Globus pallidus (tissue), 1 donor: ENCODE measurements at regions not wholly inside any gene's neighbourhood (a gene's known extent, or its start where the extent isn't known, plus 50 kb on each side); places are given as distances from the start of the nearest gene placed in this dataset.

ENCODE experiments used
- DNase-seq: peaks from one replicate; pipeline ENCODE4 v3.0.0-alpha.2; 2015; ENCODE audit warnings: low spot score

DNA sequence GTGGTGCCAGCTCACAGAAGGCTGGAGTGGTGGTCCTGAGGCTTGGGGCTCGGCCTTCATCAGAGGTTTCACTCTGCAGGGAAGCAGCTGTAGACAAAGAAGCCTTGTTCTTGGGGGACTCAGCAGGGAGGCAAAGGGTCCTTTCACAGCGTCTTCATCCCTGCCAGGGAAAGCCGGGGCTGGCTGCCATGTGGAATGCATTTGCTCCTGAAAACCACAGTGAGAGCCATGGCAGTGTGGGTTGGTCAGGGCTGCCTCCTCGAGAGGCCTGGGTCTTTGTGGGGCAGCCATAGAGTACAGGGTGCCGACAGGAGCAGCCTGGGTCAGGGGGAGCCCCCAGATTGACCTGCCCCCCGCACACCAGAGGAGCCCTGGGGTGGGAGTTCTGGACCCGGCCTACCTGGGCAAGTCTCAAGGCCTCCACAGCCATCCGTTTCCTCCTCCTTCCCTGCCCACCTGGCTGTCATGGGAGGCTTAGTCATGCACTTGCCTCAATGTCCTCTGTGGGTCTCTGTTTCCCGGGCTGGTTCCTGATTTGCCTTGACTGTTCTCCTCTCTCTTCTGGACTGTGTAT, 144.0 kb downstream of the CDC5L start:
- peak; percentile 42 for DNase-seq

GRCh38 chr6:44533421-44533820, 145.9 kb downstream of the CDC5L start:
- no peak for DNase-seq

DNA sequence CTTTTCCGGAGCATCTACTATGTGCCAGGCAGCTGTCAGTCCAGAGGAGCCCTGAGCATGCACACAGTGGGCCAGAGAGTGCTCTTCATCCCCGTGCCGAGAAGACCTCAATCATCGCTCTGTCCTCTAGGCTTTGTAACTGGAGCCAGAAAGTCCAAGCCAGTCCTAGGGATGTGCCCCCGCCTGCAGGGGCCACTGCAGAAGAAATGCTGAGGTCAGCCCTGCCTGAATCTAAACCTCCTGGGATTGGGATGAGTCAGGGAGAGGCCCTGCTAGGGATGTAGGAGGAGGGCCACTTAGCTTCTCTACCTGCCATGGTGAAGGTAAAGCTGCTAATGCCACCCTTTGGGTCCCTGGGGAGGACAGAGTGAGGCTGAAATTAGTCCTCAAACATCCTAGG, 146.8 kb downstream of the CDC5L start:
- DNase-seq: no peak

GRCh38 chr6:44535446-44535845, 147.9 kb downstream of the CDC5L start:
- no peak for DNase-seq

GRCh38 chr6:44535967-44536366, 148.5 kb downstream of the CDC5L start:
- DNase-seq: no peak

GRCh38 chr6:44537306-44538049, 150.0 kb downstream of the CDC5L start:
- DNase-seq: no peak

DNA sequence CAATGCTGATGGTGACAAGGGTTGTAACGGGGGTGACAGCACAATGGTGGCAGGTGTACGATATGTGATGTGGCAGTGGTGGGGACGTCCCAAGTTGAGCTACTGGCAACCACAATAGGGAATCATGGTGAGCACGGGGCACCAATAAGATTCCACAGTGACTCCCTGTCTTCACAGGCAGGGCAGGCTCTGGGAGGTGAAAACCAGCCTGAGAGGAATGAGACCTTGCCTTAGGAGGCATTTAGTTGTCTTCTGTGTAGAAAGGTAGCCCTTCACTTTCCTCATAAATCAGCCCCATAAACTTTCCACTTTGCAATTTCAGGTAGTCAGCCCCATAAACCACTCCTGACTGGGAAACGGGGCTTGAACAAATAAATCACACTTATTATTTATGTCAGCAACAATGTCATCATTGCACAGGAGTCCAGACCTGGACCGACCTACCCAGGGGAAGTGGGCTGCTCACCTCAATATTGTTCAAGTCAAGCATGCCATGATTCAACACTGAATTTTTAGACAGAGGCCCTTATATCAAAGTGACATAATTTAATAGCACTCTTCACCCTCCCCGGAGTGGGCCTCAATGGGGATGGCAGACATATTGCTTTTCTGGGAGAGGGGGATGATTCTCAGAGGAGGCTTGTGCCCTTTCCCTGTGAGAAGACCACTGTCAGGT, 150.8 kb downstream of the CDC5L start:
- DNase-seq: no peak

DNA sequence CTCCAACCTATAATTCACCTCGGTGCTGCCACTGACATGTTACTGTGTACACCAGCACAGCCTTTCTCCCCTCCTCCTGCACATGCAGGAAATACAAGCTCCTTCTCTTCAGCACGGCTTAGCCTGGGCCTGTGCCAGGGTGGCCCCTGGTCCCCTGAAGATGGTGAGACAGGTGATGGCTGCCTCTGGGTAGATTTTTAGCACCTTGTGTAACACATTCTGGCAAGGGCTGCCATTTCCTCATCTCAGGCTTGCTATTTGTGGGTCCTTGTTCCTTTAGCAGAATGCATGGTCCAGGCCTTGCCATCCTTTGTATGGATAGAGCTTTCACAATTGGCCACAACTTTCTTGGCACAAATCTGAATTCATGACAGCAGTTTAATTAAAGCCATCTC, 151.3 kb downstream of the CDC5L start:
- DNase-seq: no peak

DNA sequence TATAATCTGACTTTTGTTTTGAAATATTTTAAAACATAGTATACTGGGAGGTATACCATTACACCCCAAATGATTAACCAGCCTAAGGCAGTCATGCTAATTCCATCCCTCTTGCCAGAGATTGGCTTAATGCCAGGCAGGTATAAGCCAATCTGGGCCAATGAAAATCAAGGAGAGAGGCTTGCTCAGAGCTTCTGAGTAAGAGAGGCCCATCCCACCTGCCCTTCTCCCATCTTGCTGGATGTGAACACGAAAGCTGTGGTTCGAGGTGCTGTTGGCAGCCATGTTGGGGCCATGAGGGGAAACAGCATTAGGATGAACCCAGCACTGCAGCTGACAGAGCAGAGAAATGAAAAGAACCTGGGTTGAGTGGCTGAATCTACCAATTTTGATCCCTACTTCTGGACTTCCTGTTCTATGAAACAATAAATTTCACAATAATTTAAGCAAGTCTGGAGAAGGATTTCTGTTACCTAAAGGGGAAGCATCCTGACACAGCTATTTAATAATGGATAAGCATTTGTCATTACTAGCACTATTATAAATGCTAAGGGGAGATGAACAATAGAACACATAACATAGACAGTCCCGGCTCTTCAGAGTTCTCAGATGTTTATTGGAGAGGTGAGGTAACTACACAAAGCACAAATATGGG, 152.3 kb downstream of the CDC5L start:
- no peak for DNase-seq

- no peak for DNase-seq
Observed at GRCh38 chr6:44540881-44541280, 153.4 kb downstream of the CDC5L start.

GRCh38 chr6:44542401-44543116, 155.1 kb downstream of the CDC5L start:
- peak; percentile 51 for DNase-seq

- DNase-seq: no peak
Observed at GRCh38 chr6:44543664-44544063, 156.2 kb downstream of the CDC5L start.

DNA sequence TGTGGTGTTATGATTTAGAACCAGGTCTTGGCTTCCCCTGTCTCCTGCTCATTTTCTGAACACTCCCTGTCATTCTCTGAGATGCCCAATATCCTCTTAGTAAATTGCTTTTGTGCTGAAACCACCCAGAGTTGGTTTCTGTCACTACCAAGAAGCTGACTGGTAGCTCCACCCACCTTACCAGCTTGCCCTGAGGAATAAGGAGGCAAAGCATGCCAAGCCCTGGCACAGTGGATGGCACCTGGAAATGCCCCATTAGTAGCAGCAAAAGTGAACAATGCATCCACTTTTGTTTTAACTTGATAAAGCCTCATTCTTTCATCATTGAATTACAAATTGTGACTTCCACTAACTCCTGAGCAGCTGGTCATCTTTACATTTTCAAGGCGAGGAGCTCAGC, 157.7 kb downstream of the CDC5L start:
- DNase-seq: no peak

GRCh38 chr6:44548319-44548718, 160.8 kb downstream of the CDC5L start:
- no peak for DNase-seq

DNA sequence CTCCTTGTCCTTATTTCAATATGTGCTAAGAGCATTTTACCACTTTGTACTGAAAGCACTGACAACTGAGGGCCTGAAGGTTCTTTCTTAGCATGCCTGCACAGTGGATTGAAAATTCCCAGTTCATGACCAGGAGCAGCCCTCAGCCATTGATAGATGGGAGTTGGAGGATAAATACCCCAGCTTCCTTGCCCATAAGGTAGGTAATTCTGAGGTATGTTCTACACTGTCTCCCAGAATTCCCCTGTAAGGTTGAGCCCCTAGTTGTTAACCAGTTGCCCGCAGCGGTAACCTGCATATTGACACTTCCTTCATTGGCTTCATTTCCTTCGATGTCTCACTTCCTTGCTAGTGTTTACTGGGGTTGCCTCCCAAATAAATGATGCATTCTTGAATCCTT, 162.0 kb downstream of the CDC5L start:
- no peak for DNase-seq

DNA sequence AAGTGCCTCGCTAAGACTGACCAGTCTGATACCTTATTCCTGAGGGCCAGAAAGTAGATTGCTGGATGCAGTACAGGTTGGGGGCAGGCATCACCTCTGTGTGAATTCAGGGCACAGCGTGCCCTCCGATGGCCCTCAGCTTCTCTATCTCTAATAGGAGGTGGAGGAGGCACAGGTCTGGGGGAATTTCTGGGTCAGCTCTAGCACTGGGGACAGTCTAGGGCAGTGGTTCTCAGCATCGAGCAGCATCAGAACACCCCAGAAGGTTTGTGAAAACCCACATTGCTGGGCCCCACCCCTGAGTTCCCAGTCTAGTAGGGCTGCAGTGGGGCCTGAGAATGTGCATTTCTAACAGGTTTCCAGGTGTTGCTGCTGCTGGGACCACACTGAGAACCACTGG, 166.7 kb downstream of the CDC5L start:
- no peak for DNase-seq

DNA sequence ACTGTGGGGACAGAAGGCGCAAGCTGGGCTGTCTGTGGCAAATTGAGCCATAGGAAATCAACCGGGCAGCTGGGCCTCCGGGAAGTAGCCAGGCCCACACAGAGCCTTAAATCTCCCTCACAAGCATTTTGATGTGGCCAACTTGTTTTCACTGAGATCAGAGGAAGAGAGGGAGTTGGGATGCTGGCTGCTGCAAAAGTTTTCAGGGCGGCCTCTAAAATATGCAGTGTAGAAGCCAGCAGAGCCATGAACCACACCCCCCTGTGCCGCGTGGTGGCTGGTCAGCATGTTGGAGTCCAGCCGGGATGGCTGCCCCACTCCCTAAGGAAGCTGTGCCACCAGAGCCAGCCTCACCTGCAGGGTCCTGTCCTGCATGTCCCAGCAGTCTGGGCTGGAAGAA, 167.4 kb downstream of the CDC5L start:
- no peak for DNase-seq

DNA sequence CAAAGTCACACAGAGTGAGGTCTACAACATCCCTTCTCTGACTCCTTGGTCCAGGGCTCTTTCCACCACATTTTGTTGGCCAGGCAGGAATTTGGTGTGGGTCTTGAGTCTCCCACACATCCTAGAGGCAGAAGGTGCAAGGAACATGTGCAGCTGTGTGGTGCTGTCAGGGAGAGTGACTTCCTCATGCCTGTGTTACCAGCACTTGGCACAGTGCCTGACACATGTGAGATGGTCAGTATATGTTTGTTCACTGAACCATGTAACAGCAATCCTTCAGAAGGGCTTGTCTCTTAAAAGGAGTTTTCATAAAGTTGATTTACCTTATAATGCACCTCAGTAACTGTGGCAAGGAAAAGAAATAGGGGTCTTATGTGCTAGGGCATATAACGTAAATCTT, 168.5 kb downstream of the CDC5L start:
- no peak for DNase-seq

- DNase-seq: no peak
Observed at GRCh38 chr6:44558024-44558831, 170.7 kb downstream of the CDC5L start.

GRCh38 chr6:44558832-44559251, 171.3 kb downstream of the CDC5L start:
- no peak for DNase-seq

DNA sequence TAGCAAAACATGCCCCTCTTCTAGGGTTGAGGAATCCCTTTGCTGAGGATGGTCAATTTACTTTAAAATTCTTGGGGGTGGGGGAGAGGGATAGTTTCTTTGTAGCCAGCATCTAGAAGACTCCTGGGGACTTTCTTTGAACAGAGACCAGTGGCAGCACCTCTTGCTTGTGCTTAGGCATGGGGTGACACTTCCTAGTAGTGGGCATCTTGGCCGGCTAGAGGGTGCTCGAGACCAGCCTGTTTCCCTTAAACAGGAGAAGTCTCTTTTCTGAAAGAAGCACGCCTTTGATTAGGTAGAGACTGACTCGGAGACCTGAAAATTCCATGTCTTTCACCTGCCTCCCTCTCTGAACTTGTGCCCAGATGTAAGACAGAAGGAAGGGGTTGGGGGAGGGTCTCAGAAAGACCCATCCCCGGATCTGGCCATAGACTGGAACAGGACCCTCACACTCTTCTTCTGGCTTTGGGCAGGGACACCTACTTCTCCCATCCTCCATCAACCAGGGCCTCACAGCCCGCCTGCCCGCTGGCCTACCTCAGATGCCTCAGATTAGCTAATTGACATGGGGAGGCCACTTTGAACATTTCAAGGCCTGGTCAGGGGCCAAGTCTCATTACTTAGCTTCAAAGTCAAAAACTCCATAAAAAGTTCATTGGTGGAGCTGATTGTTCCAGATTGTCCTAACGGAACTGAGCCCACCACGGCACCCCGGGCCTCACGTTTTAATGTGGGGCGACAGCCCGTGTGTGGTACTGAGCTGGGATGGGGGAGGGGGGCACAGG, 172.2 kb downstream of the CDC5L start:
- DNase-seq: no peak
